HL-60 (cell line): ENCODE measurements at regions not wholly inside any gene's neighbourhood (a gene's known extent, or its start where the extent isn't known, plus 50 kb on each side); places are given as distances from the start of the nearest gene placed in this dataset.

Experiments used
- DNase-seq, 2 experiments: peaks; one replicate each; pipeline ENCODE4 v3.0.0-alpha.2; 2010 to 2020; ENCODE audit warnings: low read depth in 1 of 2, low spot score in 1 of 2
- H3K27ac ChIP-seq: fragments of 250-450 bp; sonication (Bioruptor Pico); replicated peaks from 2 replicates; pipeline ENCODE4 v1.5.1; 2020; ENCODE audit warnings: mild to moderate bottlenecking, moderate library complexity
- H3K27me3 ChIP-seq: fragments of 250-450 bp; sonication (Bioruptor Pico); 2 replicates; pipeline ENCODE4 v1.5.1; 2021; ENCODE audit warnings: mild to moderate bottlenecking, moderate library complexity; ENCODE audit not compliant: insufficient read depth, poor library complexity, severe bottlenecking
- H3K4me3 ChIP-seq: replicated peaks from 2 replicates; pipeline ENCODE4 v1.5.1; 2011; ENCODE audit warnings: mild to moderate bottlenecking, control low read depth, low read length; ENCODE audit not compliant: insufficient read depth
- GABPA ChIP-seq: IDR thresholded peaks from 2 replicates; pipeline ENCODE4 v1.6.1; 2012; ENCODE audit warnings: low read depth
- POLR2AphosphoS5 ChIP-seq: IDR thresholded peaks from 2 replicates; pipeline ENCODE4 v1.6.1; 2012; ENCODE audit warnings: low read depth
- SPI1 ChIP-seq: IDR thresholded peaks from 2 replicates; pipeline ENCODE4 v1.6.1; 2012; ENCODE audit warnings: low read depth, mild to moderate bottlenecking, borderline replicate concordance
- TF ChIP-seq, protein P1 (sequence below): IDR thresholded peaks from 2 replicates; pipeline ENCODE4 v1.6.1; 2012; ENCODE audit warnings: low read depth; ENCODE audit not compliant: insufficient replicate concordance
- TF ChIP-seq, protein P2 (sequence below): IDR thresholded peaks from one replicate; pipeline ENCODE4 v1.5.1; 2011; ENCODE audit warnings: low read length, control low read depth, inconsistent platforms; ENCODE audit not compliant: insufficient read depth

GRCh38 chr11:69553416-69554357 lies 72.2 kb downstream of the LINC01488 start:
- DNase-seq = no peak
- no peak overlapping the region for H3K4me3 ChIP-seq
- no peaks in the 10 kb centered on the region for H3K27me3 ChIP-seq
- no peak for TF ChIP-seq SPI1
- TF ChIP-seq POLR2AphosphoS5 = no peak
- TF ChIP-seq, protein P1, sequence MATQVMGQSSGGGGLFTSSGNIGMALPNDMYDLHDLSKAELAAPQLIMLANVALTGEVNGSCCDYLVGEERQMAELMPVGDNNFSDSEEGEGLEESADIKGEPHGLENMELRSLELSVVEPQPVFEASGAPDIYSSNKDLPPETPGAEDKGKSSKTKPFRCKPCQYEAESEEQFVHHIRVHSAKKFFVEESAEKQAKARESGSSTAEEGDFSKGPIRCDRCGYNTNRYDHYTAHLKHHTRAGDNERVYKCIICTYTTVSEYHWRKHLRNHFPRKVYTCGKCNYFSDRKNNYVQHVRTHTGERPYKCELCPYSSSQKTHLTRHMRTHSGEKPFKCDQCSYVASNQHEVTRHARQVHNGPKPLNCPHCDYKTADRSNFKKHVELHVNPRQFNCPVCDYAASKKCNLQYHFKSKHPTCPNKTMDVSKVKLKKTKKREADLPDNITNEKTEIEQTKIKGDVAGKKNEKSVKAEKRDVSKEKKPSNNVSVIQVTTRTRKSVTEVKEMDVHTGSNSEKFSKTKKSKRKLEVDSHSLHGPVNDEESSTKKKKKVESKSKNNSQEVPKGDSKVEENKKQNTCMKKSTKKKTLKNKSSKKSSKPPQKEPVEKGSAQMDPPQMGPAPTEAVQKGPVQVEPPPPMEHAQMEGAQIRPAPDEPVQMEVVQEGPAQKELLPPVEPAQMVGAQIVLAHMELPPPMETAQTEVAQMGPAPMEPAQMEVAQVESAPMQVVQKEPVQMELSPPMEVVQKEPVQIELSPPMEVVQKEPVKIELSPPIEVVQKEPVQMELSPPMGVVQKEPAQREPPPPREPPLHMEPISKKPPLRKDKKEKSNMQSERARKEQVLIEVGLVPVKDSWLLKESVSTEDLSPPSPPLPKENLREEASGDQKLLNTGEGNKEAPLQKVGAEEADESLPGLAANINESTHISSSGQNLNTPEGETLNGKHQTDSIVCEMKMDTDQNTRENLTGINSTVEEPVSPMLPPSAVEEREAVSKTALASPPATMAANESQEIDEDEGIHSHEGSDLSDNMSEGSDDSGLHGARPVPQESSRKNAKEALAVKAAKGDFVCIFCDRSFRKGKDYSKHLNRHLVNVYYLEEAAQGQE = no peak
- TF ChIP-seq GABPA = no peak
- TF ChIP-seq, protein P2, sequence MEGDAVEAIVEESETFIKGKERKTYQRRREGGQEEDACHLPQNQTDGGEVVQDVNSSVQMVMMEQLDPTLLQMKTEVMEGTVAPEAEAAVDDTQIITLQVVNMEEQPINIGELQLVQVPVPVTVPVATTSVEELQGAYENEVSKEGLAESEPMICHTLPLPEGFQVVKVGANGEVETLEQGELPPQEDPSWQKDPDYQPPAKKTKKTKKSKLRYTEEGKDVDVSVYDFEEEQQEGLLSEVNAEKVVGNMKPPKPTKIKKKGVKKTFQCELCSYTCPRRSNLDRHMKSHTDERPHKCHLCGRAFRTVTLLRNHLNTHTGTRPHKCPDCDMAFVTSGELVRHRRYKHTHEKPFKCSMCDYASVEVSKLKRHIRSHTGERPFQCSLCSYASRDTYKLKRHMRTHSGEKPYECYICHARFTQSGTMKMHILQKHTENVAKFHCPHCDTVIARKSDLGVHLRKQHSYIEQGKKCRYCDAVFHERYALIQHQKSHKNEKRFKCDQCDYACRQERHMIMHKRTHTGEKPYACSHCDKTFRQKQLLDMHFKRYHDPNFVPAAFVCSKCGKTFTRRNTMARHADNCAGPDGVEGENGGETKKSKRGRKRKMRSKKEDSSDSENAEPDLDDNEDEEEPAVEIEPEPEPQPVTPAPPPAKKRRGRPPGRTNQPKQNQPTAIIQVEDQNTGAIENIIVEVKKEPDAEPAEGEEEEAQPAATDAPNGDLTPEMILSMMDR = no peak
- no peak overlapping the region for H3K27ac ChIP-seq

- Histone ChIP-seq H3K27ac (no peak overlapping the region), H3K4me3 (no peak overlapping the region), H3K27me3 (no peaks in the 10 kb centered on the region)
- DNase-seq = no peak
- TF ChIP-seq, protein P1 = no peak
- TF ChIP-seq, protein P2 = no peak
- no peak for TF ChIP-seq SPI1
- TF ChIP-seq GABPA = no peak
These were observed 73.4 kb downstream of the LINC01488 start for GRCh38 chr11:69554849-69555248.

GRCh38 chr11:69557266-69557665 lies 75.8 kb downstream of the LINC01488 start:
- no peak for TF ChIP-seq GABPA
- no peak for TF ChIP-seq POLR2AphosphoS5
- TF ChIP-seq, protein P2 = no peak
- TF ChIP-seq, protein P1 = no peak
- no peak for TF ChIP-seq SPI1
- no peak overlapping the region for H3K27ac ChIP-seq
- DNase-seq = no peak
- H3K4me3 ChIP-seq = no peak overlapping the region
- no peaks in the 10 kb centered on the region for H3K27me3 ChIP-seq
